GM23338 (cell line): ENCODE measurements at regions not wholly inside any gene's neighbourhood (a gene's known extent, or its start where the extent isn't known, plus 50 kb on each side); places are given as distances from the start of the nearest gene placed in this dataset.

Experiments used
- ATAC-seq: fragments of 200-7000 bp; cut with Tn5 transposase; 3 replicates; pipeline ENCODE4 v1.9.1; 2020
- DNase-seq: peaks from one replicate; pipeline ENCODE4 v3.0.0-alpha.2; 2015; ENCODE audit warnings: low spot score
- H2AFZ ChIP-seq: fragments of 200-600 bp; sonication (generic); 2 replicates; pipeline ENCODE4 v1.8.0; 2016; ENCODE audit warnings: antibody characterized with exemption, mild to moderate bottlenecking, moderate library complexity
- H3F3A ChIP-seq: fragments of 200-600 bp; sonication (generic); replicated peaks from 2 replicates; pipeline ENCODE4 v1.8.0; 2017; ENCODE audit warnings: antibody characterized with exemption, mixed run types, low read depth
- H3K27ac ChIP-seq: fragments of 200-600 bp; sonication (generic); 2 replicates; pipeline ENCODE4 v1.6.1; 2016; ENCODE audit warnings: low read depth
- H3K27me3 ChIP-seq: fragments of 200-600 bp; sonication (generic); 2 replicates; pipeline ENCODE4 v1.8.0; 2016; ENCODE audit warnings: mild to moderate bottlenecking, mixed run types, moderate library complexity; ENCODE audit not compliant: insufficient read depth
- H3K36me3 ChIP-seq: fragments of 200-600 bp; sonication (generic); 2 replicates; pipeline ENCODE4 v1.8.0; 2016; ENCODE audit warnings: mild to moderate bottlenecking; ENCODE audit not compliant: insufficient read depth
- H3K4me1 ChIP-seq: fragments of 200-600 bp; sonication (generic); 2 replicates; pipeline ENCODE4 v1.8.0; 2016; ENCODE audit warnings: mild to moderate bottlenecking, moderate library complexity; ENCODE audit not compliant: insufficient read depth
- H3K4me2 ChIP-seq: fragments of 200-600 bp; sonication (generic); 2 replicates; pipeline ENCODE4 v1.7.1; 2017; ENCODE audit warnings: mixed run types
- H3K4me3 ChIP-seq: fragments of 200-600 bp; sonication (generic); 2 replicates; pipeline ENCODE4 v1.6.1; 2016; ENCODE audit warnings: mixed run types
- H3K79me2 ChIP-seq: fragments of 200-600 bp; sonication (generic); replicated peaks from 2 replicates; pipeline ENCODE4 v1.8.0; 2017; ENCODE audit warnings: mild to moderate bottlenecking; ENCODE audit not compliant: insufficient read depth
- H3K9me2 ChIP-seq: fragments of 200-600 bp; sonication (generic); 2 replicates; pipeline ENCODE4 v1.8.0; 2017; ENCODE audit not compliant: insufficient read depth
- H4K20me1 ChIP-seq: fragments of 200-600 bp; sonication (generic); replicated peaks from 2 replicates; pipeline ENCODE4 v1.8.0; 2017; ENCODE audit warnings: mild to moderate bottlenecking; ENCODE audit not compliant: insufficient read depth
- H3K27ac Mint-ChIP-seq: 2 replicates; pipeline ENCODE4 v1.8.0; 2020; ENCODE audit warnings: inconsistent platforms, mild to moderate bottlenecking, moderate library complexity, mixed read lengths
- H3K27me3 Mint-ChIP-seq: 3 replicates; pipeline ENCODE4 v1.8.0; 2022; ENCODE audit warnings: low read depth, mild to moderate bottlenecking, moderate library complexity, mixed read lengths, inconsistent platforms; ENCODE audit not compliant: insufficient read depth, poor library complexity
- H3K36me3 Mint-ChIP-seq: 3 replicates; pipeline ENCODE4 v1.8.0; 2021; ENCODE audit warnings: low read depth, mild to moderate bottlenecking, inconsistent platforms, moderate library complexity, mixed read lengths
- H3K4me1 Mint-ChIP-seq: 3 replicates; pipeline ENCODE4 v1.8.0; 2020; ENCODE audit warnings: mild to moderate bottlenecking, inconsistent platforms, mixed read lengths
- H3K4me3 Mint-ChIP-seq: 3 replicates; pipeline ENCODE4 v1.8.0; 2021; ENCODE audit warnings: moderate library complexity, mild to moderate bottlenecking, inconsistent platforms, mixed read lengths
- H3K9me3 Mint-ChIP-seq: 3 replicates; pipeline ENCODE4 v1.8.0; 2020; ENCODE audit warnings: moderate library complexity, mild to moderate bottlenecking, inconsistent platforms, mixed read lengths
- EZH2 ChIP-seq: fragments of 200-600 bp; sonication (generic); IDR thresholded peaks from one replicate; pipeline ENCODE4 v1.8.0; 2017; ENCODE audit warnings: antibody characterized with exemption, mild to moderate bottlenecking, low read depth; ENCODE audit not compliant: unreplicated experiment
- EZH2phosphoT487 ChIP-seq: fragments of 200-600 bp; sonication (generic); IDR thresholded peaks from one replicate; pipeline ENCODE4 v1.8.1; 2018; ENCODE audit warnings: antibody characterized with exemption; ENCODE audit not compliant: unreplicated experiment
- JUNB ChIP-seq: IDR thresholded peaks from one replicate; pipeline ENCODE4 v1.6.1; 2016; ENCODE audit warnings: antibody characterized with exemption; ENCODE audit not compliant: unreplicated experiment
- POLR2AphosphoS5 ChIP-seq: IDR thresholded peaks from 2 replicates; pipeline ENCODE4 v1.6.1; 2016; ENCODE audit warnings: antibody characterized with exemption, low read depth
- STAT1 ChIP-seq: IDR thresholded peaks from one replicate; pipeline ENCODE4 v1.6.1; 2016; ENCODE audit warnings: antibody characterized with exemption; ENCODE audit not compliant: unreplicated experiment
- ZNF114 ChIP-seq: fragments of 250-450 bp; sonication (Bioruptor Pico); IDR thresholded peaks from 2 replicates; pipeline ENCODE4 v1.5.0; 2020; ENCODE audit warnings: mild to moderate bottlenecking, moderate library complexity
- ZNF331 ChIP-seq: fragments of 250-450 bp; sonication (Bioruptor Pico); IDR thresholded peaks from 2 replicates; pipeline ENCODE4 v1.5.0; 2020; ENCODE audit warnings: low read depth, mild to moderate bottlenecking, moderate library complexity
- ZNF462 ChIP-seq: fragments of 250-450 bp; sonication (Bioruptor Pico); IDR thresholded peaks from 2 replicates; pipeline ENCODE4 v1.5.0; 2020; ENCODE audit warnings: mild to moderate bottlenecking, moderate library complexity
- TF ChIP-seq, protein P1 (sequence below): IDR thresholded peaks from 2 replicates; pipeline ENCODE4 v1.6.1; 2016; ENCODE audit warnings: antibody characterized with exemption
- TF ChIP-seq, protein P2 (sequence below): IDR thresholded peaks from one replicate; pipeline ENCODE4 v1.6.1; 2018; ENCODE audit warnings: antibody characterized with exemption; ENCODE audit not compliant: unreplicated experiment
- TF ChIP-seq, protein P3 (sequence below), 2 experiments: fragments of 200-600 bp in 1 of 2; sonication (generic) in 1 of 2; conservative IDR thresholded peaks; 2 replicates each; pipeline versions ENCODE4 v1.5.1 to v1.6.1; 2016 to 2017; ENCODE audit warnings: antibody characterized with exemption in 2 of 2, low read depth in 2 of 2, mild to moderate bottlenecking in 2 of 2, moderate library complexity in 1 of 2

GRCh38 chr12:60176891-60177290, 581.1 kb downstream of the SLC16A7 start:
- no peak overlapping the region for H3K27ac Mint-ChIP-seq
- H3K9me3 Mint-ChIP-seq = no peaks in the 10 kb centered on the region
- Histone ChIP-seq H3K27ac (no peak overlapping the region), H3K9me2 (no peaks in the 10 kb centered on the region), H3K36me3 (no peaks in the 10 kb centered on the region), H2AFZ (no peak overlapping the region), H3K4me1 (no peaks in the 10 kb centered on the region), H3F3A (no peaks in the 10 kb centered on the region), H3K27me3 (no peaks in the 10 kb centered on the region), H4K20me1 (no peaks in the 10 kb centered on the region), H3K4me3 (no peak overlapping the region), H3K79me2 (no peaks in the 10 kb centered on the region), H3K4me2 (no peak overlapping the region)
- ATAC-seq (no peak), DNase-seq (no peak)
- H3K27me3 Mint-ChIP-seq = no peaks in the 10 kb centered on the region
- TF ChIP-seq ZNF331 (CRISPR knock-in tag) (no peak), EZH2phosphoT487 (no peak), JUNB (no peak), ZNF114 (CRISPR knock-in tag) (no peak), EZH2 (no peak), ZNF462 (CRISPR knock-in tag) (no peak), POLR2AphosphoS5 (no peak), STAT1 (no peak)
- TF ChIP-seq, protein P1, sequence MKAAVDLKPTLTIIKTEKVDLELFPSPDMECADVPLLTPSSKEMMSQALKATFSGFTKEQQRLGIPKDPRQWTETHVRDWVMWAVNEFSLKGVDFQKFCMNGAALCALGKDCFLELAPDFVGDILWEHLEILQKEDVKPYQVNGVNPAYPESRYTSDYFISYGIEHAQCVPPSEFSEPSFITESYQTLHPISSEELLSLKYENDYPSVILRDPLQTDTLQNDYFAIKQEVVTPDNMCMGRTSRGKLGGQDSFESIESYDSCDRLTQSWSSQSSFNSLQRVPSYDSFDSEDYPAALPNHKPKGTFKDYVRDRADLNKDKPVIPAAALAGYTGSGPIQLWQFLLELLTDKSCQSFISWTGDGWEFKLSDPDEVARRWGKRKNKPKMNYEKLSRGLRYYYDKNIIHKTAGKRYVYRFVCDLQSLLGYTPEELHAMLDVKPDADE = no peak
- TF ChIP-seq, protein P2, sequence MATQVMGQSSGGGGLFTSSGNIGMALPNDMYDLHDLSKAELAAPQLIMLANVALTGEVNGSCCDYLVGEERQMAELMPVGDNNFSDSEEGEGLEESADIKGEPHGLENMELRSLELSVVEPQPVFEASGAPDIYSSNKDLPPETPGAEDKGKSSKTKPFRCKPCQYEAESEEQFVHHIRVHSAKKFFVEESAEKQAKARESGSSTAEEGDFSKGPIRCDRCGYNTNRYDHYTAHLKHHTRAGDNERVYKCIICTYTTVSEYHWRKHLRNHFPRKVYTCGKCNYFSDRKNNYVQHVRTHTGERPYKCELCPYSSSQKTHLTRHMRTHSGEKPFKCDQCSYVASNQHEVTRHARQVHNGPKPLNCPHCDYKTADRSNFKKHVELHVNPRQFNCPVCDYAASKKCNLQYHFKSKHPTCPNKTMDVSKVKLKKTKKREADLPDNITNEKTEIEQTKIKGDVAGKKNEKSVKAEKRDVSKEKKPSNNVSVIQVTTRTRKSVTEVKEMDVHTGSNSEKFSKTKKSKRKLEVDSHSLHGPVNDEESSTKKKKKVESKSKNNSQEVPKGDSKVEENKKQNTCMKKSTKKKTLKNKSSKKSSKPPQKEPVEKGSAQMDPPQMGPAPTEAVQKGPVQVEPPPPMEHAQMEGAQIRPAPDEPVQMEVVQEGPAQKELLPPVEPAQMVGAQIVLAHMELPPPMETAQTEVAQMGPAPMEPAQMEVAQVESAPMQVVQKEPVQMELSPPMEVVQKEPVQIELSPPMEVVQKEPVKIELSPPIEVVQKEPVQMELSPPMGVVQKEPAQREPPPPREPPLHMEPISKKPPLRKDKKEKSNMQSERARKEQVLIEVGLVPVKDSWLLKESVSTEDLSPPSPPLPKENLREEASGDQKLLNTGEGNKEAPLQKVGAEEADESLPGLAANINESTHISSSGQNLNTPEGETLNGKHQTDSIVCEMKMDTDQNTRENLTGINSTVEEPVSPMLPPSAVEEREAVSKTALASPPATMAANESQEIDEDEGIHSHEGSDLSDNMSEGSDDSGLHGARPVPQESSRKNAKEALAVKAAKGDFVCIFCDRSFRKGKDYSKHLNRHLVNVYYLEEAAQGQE = no peak
- TF ChIP-seq, protein P3, sequence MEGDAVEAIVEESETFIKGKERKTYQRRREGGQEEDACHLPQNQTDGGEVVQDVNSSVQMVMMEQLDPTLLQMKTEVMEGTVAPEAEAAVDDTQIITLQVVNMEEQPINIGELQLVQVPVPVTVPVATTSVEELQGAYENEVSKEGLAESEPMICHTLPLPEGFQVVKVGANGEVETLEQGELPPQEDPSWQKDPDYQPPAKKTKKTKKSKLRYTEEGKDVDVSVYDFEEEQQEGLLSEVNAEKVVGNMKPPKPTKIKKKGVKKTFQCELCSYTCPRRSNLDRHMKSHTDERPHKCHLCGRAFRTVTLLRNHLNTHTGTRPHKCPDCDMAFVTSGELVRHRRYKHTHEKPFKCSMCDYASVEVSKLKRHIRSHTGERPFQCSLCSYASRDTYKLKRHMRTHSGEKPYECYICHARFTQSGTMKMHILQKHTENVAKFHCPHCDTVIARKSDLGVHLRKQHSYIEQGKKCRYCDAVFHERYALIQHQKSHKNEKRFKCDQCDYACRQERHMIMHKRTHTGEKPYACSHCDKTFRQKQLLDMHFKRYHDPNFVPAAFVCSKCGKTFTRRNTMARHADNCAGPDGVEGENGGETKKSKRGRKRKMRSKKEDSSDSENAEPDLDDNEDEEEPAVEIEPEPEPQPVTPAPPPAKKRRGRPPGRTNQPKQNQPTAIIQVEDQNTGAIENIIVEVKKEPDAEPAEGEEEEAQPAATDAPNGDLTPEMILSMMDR (conservative IDR thresholded peaks at IDR 0.05; ENCODE audit: low read depth in 2 of 2) = no peak
- no peaks in the 10 kb centered on the region for H3K4me1 Mint-ChIP-seq
- H3K36me3 Mint-ChIP-seq = no peaks in the 10 kb centered on the region
- no peak overlapping the region for H3K4me3 Mint-ChIP-seq
